NB4 (cell line): ENCODE measurements at regions not wholly inside any gene's neighbourhood (a gene's known extent, or its start where the extent isn't known, plus 50 kb on each side); places are given as distances from the start of the nearest gene placed in this dataset.

ENCODE experiments used
- DNase-seq: peaks from one replicate; pipeline ENCODE4 v3.0.0; 2010; ENCODE audit warnings: low read depth
- H3K4me3 ChIP-seq: one replicate; pipeline ENCODE4 v1.5.1; 2011; ENCODE audit warnings: mild to moderate bottlenecking, low read depth, low read length, moderate library complexity
- MYC ChIP-seq: IDR thresholded peaks from 2 replicates; pipeline ENCODE4 v1.6.1; 2011; ENCODE audit warnings: low read depth, low read length
- POLR2A ChIP-seq: IDR thresholded peaks from 2 replicates; pipeline ENCODE4 v1.6.1; 2011; ENCODE audit warnings: mild to moderate bottlenecking; ENCODE audit not compliant: insufficient read length; ENCODE audit errors: extremely low read depth
- TF ChIP-seq, protein P1 (sequence below): IDR thresholded peaks from 2 replicates; pipeline ENCODE4 v1.6.1; 2011; ENCODE audit warnings: low read depth, low read length
- TF ChIP-seq, protein P2 (sequence below): IDR thresholded peaks from one replicate; pipeline ENCODE4 v1.5.1; 2012; ENCODE audit warnings: low read depth, low read length

DNA sequence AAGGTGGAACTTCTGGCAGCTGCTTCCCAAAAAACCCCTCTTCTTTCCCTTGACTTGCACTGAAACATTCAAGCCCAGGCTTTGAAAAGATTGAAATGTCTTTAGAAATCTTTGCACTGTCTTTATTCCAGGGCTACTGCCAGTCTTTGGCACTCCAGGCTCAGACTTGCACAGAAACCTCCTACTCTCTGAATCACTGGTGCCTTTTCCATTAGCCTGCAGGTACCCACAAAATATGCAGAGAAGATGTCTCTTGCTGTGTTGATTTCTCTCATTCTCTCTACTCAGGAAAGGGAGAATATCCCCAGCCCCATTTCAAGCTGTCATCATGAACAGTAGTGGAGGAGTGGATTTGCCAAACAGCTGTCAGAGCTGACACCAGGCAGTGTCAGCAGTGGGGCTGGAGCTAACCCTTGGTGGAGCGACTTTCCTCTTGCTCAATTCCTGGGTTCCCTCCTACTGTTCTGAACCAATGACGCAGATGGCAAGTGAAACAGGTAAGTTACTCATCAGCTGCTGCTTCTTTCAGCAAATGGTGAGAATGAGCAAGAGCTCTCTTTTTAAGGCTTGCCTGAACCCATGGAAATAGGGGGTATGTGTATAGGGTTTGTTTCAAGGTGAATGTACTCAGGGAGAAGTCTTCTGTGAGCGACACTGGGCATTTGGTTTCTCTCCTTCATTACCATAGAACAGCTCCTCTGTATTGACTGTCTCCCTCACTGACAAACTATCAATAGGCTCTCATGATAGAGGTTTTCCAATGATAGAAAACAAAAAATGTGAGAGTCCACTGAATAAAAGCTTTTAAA, 362.4 kb downstream of the ADRA2A start:
- TF ChIP-seq, protein P1, sequence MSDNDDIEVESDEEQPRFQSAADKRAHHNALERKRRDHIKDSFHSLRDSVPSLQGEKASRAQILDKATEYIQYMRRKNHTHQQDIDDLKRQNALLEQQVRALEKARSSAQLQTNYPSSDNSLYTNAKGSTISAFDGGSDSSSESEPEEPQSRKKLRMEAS: no peak
- no peak for TF ChIP-seq POLR2A
- TF ChIP-seq MYC: no peak
- TF ChIP-seq, protein P2, sequence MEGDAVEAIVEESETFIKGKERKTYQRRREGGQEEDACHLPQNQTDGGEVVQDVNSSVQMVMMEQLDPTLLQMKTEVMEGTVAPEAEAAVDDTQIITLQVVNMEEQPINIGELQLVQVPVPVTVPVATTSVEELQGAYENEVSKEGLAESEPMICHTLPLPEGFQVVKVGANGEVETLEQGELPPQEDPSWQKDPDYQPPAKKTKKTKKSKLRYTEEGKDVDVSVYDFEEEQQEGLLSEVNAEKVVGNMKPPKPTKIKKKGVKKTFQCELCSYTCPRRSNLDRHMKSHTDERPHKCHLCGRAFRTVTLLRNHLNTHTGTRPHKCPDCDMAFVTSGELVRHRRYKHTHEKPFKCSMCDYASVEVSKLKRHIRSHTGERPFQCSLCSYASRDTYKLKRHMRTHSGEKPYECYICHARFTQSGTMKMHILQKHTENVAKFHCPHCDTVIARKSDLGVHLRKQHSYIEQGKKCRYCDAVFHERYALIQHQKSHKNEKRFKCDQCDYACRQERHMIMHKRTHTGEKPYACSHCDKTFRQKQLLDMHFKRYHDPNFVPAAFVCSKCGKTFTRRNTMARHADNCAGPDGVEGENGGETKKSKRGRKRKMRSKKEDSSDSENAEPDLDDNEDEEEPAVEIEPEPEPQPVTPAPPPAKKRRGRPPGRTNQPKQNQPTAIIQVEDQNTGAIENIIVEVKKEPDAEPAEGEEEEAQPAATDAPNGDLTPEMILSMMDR: no peak
- DNase-seq: no peak
- H3K4me3 ChIP-seq: no peak overlapping the region

DNA sequence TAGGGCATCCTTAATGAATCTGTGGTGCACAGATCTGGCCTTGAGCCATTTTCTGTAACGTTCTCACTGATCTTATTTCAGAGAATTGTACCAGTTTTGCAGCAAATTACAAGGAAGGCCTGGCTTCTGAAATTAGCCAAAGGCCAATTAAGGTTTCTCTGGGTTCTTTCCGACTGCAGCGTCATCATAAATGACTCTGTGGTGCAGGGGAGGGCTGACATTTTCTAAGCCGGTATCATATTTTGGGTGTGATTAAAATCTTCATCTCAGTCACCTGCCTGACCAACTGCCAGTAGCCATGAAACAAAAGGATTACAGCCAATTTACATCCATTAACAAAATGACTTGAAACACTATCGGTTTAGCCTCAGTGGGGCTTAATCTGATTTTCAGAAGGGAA, 363.7 kb downstream of the ADRA2A start:
- DNase-seq: no peak
- TF ChIP-seq, protein P2: no peak
- TF ChIP-seq MYC (no peak), POLR2A (no peak)
- TF ChIP-seq, protein P1: no peak
- H3K4me3 ChIP-seq: no peak overlapping the region

DNA sequence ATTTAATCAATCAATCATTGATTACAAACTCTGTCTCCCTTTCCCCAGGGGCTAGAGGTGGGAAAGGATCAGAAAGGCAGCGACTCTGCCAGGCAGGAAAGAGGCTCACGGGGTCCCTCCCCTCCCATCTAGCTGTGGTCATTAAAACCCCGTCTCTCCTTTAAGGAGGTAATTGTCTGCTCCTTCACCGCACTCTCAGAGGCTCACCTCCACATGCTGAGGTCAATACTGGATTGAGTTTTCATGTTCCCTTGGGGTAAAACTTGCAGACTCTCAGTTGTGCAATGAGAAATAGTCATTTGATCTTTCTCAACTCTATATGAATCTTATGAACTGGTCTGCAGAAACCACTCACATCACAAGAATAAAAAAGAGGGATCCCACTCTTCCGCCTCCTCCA, 368.8 kb downstream of the ADRA2A start:
- TF ChIP-seq, protein P2: no peak
- TF ChIP-seq POLR2A: no peak
- TF ChIP-seq, protein P1: no peak
- TF ChIP-seq MYC: no peak
- DNase-seq: no peak
- H3K4me3 ChIP-seq: no peak overlapping the region

DNA sequence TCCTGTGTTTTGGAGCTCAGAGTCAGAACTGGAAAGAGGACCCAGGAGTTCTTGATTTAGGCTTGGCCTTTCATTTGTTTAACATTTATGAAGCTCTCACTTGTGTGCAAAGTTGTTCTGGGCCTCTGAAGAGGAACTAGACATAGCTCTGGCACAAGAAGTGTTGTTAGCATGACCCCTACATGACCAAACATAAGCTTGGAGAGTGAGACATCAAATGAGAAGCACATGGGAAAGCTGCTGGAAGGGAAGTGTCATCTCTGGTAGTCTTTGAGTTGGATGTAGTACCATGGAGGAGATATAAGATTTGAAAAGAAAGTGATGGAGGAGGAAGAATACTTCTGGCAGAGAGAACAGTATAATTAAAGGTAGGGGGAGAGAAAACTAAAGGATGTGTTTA, 370.1 kb downstream of the ADRA2A start:
- TF ChIP-seq MYC (no peak), POLR2A (no peak)
- TF ChIP-seq, protein P1: no peak
- TF ChIP-seq, protein P2: no peak
- no peak for DNase-seq
- H3K4me3 ChIP-seq: no peak overlapping the region

DNA sequence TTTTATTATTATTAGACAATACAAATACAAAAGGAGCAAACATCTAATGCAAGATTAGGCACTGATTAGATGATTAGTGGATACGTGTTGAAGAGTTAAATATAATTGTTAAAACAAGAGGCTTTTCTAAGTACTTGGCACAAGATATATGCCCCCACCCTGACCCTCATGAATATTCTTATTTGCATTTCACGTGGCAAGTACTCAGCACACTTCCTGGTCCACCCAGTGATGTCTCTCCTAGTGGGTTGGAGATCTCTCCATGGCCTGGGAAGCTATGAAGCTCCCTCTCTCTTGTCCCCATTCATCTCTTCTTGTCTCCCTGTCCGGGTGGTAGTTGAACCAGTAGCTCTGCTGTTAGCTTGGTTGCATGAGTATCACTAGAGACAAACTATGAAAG, 375.3 kb downstream of the ADRA2A start:
- no peak for DNase-seq
- TF ChIP-seq, protein P2: no peak
- H3K4me3 ChIP-seq: no peak overlapping the region
